ENCODE measurements at regions not wholly inside any gene's neighbourhood (a gene's known extent, or its start where the extent isn't known, plus 50 kb on each side); places are given as distances from the start of the nearest gene placed in this dataset.

DNA sequence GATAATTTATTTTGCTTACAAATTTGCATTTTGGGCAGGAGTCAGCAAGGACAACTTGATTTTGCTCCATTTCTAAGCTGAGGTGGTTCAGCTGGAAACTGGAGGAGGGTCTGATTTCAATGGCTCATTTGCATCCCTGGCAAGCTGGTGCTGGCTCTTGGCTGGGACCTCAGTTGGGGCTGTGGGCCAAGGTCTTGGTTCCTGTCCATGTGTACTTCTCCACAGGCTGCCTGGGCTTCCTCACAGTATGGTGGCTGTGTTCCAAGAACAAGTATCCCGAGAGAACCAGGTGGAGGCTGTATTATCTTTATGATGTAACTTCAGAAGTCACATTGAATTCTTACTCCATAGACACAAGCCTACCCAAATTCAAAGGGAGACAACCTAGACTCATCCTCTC lies 77.0 kb upstream of the STX18 start:
- ATAC-seq (no peak), DNase-seq (ENCODE audit: low spot score in 2 of 2) (no peak)
- Mint-ChIP-seq H3K36me3 (peaks cover 0 to 4% of the 10 kb centered on the region in 2 donors), H3K27ac (no peak overlapping the region), H3K9me3 (peaks cover 0 to 3% of the 10 kb centered on the region in 2 donors)

DNA sequence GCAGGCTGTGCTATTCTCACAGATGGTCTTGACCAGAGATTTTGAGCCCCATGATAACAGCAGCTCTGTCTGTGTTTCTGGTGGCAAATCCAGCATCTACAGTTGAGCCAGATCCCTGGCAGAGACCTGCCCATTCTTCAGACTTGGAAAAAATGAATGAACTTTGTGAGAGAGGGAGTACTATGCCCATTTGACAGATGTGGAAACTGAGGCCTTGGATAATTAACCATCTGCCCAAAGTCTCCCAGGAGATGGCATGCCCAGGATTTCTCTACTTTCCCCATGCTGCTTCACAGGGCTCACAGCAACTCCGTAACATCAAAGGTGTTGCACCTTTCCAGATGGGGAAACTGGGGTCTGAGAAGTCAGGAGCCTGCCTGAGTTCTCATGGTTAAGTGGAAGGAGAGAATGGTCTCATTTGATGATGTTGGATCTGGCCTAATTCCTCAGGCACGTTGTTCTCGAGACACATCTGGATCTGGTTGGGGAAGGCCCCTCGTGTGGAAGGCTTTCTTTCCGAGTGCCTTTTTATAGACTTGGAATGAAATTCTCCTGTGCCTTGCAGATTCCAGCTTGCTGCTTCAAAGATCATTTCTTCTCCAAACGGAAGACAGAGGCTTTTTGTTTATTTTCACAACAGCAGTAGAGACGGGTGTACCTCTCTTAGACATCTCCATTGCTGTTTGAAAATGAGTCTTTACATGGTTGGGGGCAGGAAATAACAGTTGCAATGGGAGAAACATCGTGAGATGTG lies 73.3 kb upstream of the STX18 start:
- H3K9me3 Mint-ChIP-seq: peaks cover 0 to 3% of the 10 kb centered on the region in 2 donors

DNA sequence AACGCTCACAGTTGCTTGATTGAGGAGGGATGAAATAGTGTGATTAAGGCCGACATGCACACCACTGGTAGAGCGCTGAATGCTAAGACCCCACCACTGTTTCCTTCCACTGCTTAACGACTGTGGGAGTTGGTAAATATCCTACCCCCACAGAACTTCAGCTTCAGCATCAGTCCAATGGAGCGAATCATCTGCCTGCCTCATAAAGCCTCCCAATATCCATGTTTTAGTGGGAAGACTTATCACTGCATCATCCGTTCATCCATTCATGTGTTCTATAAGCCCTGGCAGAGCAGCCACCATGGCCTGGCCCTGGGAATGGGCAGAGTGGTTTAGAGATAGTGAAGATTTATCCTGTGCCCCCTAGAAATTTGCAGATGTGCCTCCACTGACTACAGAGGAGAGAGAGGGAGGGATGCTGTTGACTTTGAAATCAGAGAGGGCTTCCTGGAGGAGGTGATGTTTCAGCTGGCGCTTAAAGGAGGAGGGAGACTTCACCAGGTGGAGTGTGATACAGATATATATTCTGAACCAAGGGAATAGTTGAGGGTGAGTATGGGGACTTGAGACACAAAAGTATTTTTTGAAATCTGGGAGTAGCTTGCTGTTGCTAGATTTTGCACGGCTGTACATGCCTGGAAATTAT lies 71.9 kb upstream of the STX18 start:
- Mint-ChIP-seq H3K27ac (no peak overlapping the region), H3K9me3 (no peaks in the 10 kb centered on the region), H3K36me3 (peaks cover 0 to 1% of the 10 kb centered on the region in 2 donors)
- no peak for ATAC-seq
- DNase-seq (ENCODE audit: low spot score in 2 of 2): no peak

More for the DNA sequence above, 73.3 kb upstream of the STX18 start:
- Mint-ChIP-seq H3K36me3 (peaks cover 0 to 4% of the 10 kb centered on the region in 2 donors), H3K27ac (no peak overlapping the region)
- ATAC-seq (no peak), DNase-seq (ENCODE audit: low spot score in 2 of 2) (no peak)

DNA sequence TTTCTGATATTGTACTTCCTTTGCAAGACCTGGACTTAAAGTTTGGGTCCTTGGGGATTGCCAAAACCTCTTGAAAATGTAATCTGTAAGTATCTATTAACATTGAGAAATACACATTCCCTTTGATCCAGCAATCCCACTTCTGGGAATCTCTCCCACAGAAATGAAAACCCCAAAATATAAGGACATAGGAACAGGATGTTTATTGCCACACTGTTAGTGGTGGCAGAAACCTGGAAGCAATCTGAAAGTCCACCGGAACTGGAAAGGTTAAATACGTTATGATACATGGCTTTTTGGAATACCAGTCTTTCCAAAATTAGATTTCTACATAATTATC lies 71.2 kb upstream of the STX18 start:
- Mint-ChIP-seq H3K27ac (no peak overlapping the region), H3K9me3 (no peaks in the 10 kb centered on the region), H3K36me3 (no peaks in the 10 kb centered on the region)
- ATAC-seq (no peak), DNase-seq (ENCODE audit: low spot score in 2 of 2) (no peak)

- peaks cover 0 to 4% of the 10 kb centered on the region in 2 donors for H3K36me3 Mint-ChIP-seq
- ATAC-seq (no peak), DNase-seq (ENCODE audit: low spot score in 2 of 2) (no peak)
- H3K27ac Mint-ChIP-seq: no peak overlapping the region
- no peaks in the 10 kb centered on the region for H3K9me3 Mint-ChIP-seq
Observed at GRCh38 chr4:4610672-4611071, 68.8 kb upstream of the STX18 start.

GRCh38 chr4:4609622-4610334 lies 67.9 kb upstream of the STX18 start:
- Mint-ChIP-seq H3K36me3 (peaks cover 0 to 4% of the 10 kb centered on the region in 2 donors), H3K9me3 (no peaks in the 10 kb centered on the region), H3K27ac (no peak overlapping the region)
- DNase-seq (ENCODE audit: low spot score in 2 of 2): no peak
- no peak for ATAC-seq

DNA sequence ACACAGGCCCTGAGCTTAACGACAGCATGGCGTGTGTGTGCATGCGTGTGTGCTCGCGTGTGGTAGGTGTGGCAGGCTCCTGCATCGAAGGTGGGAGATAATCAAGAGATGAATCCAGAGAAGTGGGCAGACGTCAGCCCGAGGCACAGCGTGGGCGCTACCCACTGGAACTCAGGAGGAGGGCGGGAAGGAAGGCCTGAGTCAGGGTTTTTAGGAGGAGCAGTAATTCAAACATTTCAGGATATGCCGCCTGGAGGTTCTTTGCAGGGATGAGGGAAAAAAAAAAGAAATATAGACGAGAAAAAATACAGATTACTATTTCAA lies 66.3 kb upstream of the STX18 start:
- H3K9me3 Mint-ChIP-seq: no peaks in the 10 kb centered on the region
- ATAC-seq: no peak
- no peak overlapping the region for H3K27ac Mint-ChIP-seq
- peaks cover 0 to 4% of the 10 kb centered on the region in 2 donors for H3K36me3 Mint-ChIP-seq
- DNase-seq (ENCODE audit: low spot score in 2 of 2): no peak

GRCh38 chr4:4607336-4608213 lies 65.7 kb upstream of the STX18 start:
- Mint-ChIP-seq H3K9me3 (no peaks in the 10 kb centered on the region), H3K27ac (no peak overlapping the region), H3K36me3 (peaks cover 0 to 4% of the 10 kb centered on the region in 2 donors)
- ATAC-seq (no peak), DNase-seq (ENCODE audit: low spot score in 2 of 2) (no peak)

GRCh38 chr4:4606321-4606720 lies 64.5 kb upstream of the STX18 start:
- peaks cover 4 to 6% of the 10 kb centered on the region in 2 donors for H3K36me3 Mint-ChIP-seq

GRCh38 chr4:4605849-4606248 lies 64.0 kb upstream of the STX18 start:
- peak overlapping the region in 1 of 2 donors; percentile 79 for H3K27ac Mint-ChIP-seq

More at GRCh38 chr4:4606321-4606720, 64.5 kb upstream of the STX18 start:
- no peak for DNase-seq (ENCODE audit: low spot score in 2 of 2)
- ATAC-seq: no peak
- Mint-ChIP-seq H3K27ac (no peak overlapping the region), H3K9me3 (no peaks in the 10 kb centered on the region)

GRCh38 chr4:4603592-4603991 lies 61.7 kb upstream of the STX18 start:
- no peaks in the 10 kb centered on the region for H3K9me3 Mint-ChIP-seq

More at GRCh38 chr4:4605849-4606248, 64.0 kb upstream of the STX18 start:
- peaks cover 4 to 6% of the 10 kb centered on the region in 2 donors for H3K36me3 Mint-ChIP-seq
- DNase-seq (ENCODE audit: low spot score in 2 of 2) (no peak), ATAC-seq (no peak)
- no peaks in the 10 kb centered on the region for H3K9me3 Mint-ChIP-seq

GRCh38 chr4:4603067-4603466 lies 61.2 kb upstream of the STX18 start:
- DNase-seq (ENCODE audit: low spot score in 2 of 2) (no peak), ATAC-seq (no peak)
- Mint-ChIP-seq H3K9me3 (no peaks in the 10 kb centered on the region), H3K36me3 (peaks cover 6 to 9% of the 10 kb centered on the region in 2 donors), H3K27ac (no peak overlapping the region)

More at GRCh38 chr4:4603592-4603991, 61.7 kb upstream of the STX18 start:
- H3K27ac Mint-ChIP-seq: no peak overlapping the region
- no peak for DNase-seq (ENCODE audit: low spot score in 2 of 2)
- ATAC-seq: no peak
- H3K36me3 Mint-ChIP-seq: peaks cover 6 to 9% of the 10 kb centered on the region in 2 donors

- DNase-seq (ENCODE audit: low spot score in 2 of 2) (no peak), ATAC-seq (no peak)
- H3K9me3 Mint-ChIP-seq: no peaks in the 10 kb centered on the region
Observed at GRCh38 chr4:4602468-4602867, 60.6 kb upstream of the STX18 start.

GRCh38 chr4:4601803-4602369 lies 60.0 kb upstream of the STX18 start:
- H3K9me3 Mint-ChIP-seq: no peaks in the 10 kb centered on the region

More at GRCh38 chr4:4602468-4602867, 60.6 kb upstream of the STX18 start:
- Mint-ChIP-seq H3K27ac (no peak overlapping the region), H3K36me3 (peaks cover 6% of the 10 kb centered on the region in 2 donors)

DNA sequence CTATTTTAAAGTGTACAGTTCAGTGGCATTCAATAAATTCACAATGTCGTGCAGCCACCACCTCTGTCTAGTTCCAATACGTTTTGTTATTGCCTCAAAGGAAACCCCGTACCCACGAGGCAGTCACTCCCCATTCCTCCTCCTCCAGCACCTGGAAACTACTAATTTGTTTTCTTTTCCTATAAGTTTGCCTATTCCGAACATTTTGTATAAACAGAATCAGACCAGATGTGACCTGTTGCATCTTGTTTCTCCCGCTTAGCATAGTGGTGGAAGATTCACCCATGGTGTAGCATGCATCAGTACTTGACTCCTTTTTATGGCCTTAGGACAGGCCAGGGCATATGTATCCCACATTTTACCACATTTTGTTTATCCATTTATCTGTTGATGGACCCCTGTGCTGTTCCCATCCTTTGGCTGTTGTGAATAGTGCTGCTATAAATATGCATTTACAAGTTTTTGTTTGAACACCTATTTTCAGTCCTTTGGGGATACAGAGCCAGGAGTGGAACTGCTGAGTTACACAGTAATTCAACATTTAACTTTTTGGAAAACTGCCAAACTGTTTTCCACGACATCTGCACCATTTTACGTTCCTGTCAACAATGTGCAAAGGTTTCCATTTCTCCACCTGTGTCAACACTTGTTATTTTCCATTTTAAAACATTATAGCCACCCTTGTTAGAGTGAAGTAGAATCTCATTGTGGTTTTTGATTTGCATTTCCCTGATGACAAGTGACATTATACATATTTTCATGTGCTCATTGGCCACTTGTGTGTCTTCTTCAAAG lies 57.8 kb upstream of the STX18 start:
- Mint-ChIP-seq H3K9me3 (peaks cover 10 to 17% of the 10 kb centered on the region in 2 donors), H3K36me3 (peaks cover 24 to 29% of the 10 kb centered on the region in 2 donors), H3K27ac (peak overlapping the region in 1 of 2 donors; percentile 4)
- DNase-seq (ENCODE audit: low spot score in 2 of 2): no peak
- no peak for ATAC-seq

More at GRCh38 chr4:4601803-4602369, 60.0 kb upstream of the STX18 start:
- no peak for DNase-seq (ENCODE audit: low spot score in 2 of 2)
- H3K27ac Mint-ChIP-seq: no peak overlapping the region
- peaks cover 6 to 7% of the 10 kb centered on the region in 2 donors for H3K36me3 Mint-ChIP-seq
- ATAC-seq: no peak
